ENCODE measurements at regions not wholly inside any gene's neighbourhood (a gene's known extent, or its start where the extent isn't known, plus 50 kb on each side); places are given as distances from the start of the nearest gene placed in this dataset.
"Not testable (repeated sequence)": the region's sequence is repeated elsewhere in the genome, so short reads cannot be mapped to it uniquely, and the experiment has no call there.

GRCh38 chrX:53880786-53881185 lies 163.5 kb downstream of the PHF8 start:
- TF ChIP-seq SP1 (IDR thresholded peaks at IDR 0.05; ENCODE audit: low read depth, low read length); CTCF (IDR thresholded peaks at IDR 0.05; ENCODE audit: control extremely low read depth in 1 of 3, insufficient read depth in 1 of 3, low read depth in 1 of 3, low read length in 3 of 3); USF2 (IDR thresholded peaks at IDR 0.05; ENCODE audit: low read length); SRF (IDR thresholded peaks at IDR 0.05; ENCODE audit: low read depth, low read length); ATF2 (IDR thresholded peaks at IDR 0.05; ENCODE audit: low read length); EZH2 (IDR thresholded peaks at IDR 0.05; ENCODE audit: low read depth, low read length, severe bottlenecking); ZNF274 (IDR thresholded peaks at IDR 0.05; ENCODE audit: borderline replicate concordance, extremely low read depth, low read length); TEAD4 (IDR thresholded peaks at IDR 0.05; ENCODE audit: low read depth, low read length); RFX5 (IDR thresholded peaks at IDR 0.05; ENCODE audit: borderline replicate concordance, low read depth, low read length); MAX (IDR thresholded peaks at IDR 0.05); POLR2A (IDR thresholded peaks at IDR 0.05; ENCODE audit: control extremely low read depth in 1 of 2, low read depth in 2 of 2, low read length in 2 of 2); MAFK (IDR thresholded peaks at IDR 0.05; ENCODE audit: low read depth, low read length); CHD2 (IDR thresholded peaks at IDR 0.05; ENCODE audit: low read length): not testable (repeated sequence)

All from H1 (cell line).